SK-N-SH treated with all-trans-retinoic acid at 6 μM for 48 hours (cell line): ENCODE measurements at regions not wholly inside any gene's neighbourhood (a gene's known extent, or its start where the extent isn't known, plus 50 kb on each side); places are given as distances from the start of the nearest gene placed in this dataset.

ENCODE experiments used
- ATAC-seq: fragments of 200-7000 bp; cut with Tn5 transposase; 3 replicates; pipeline ENCODE4 v1.9.1; 2020; ENCODE audit warnings: mild to moderate bottlenecking, moderate library complexity
- BACH2 ChIP-seq: fragments of 250-450 bp; sonication (Bioruptor Pico); IDR thresholded peaks from 2 replicates; pipeline ENCODE4 v1.9.0; 2021; ENCODE audit warnings: mild to moderate bottlenecking, borderline replicate concordance
- CSRNP3 ChIP-seq: fragments of 250-450 bp; sonication (Bioruptor Pico); IDR thresholded peaks from 2 replicates; pipeline ENCODE4 v1.5.1; 2021; ENCODE audit warnings: mild to moderate bottlenecking, moderate library complexity
- GLIS3 ChIP-seq: fragments of 250-450 bp; sonication (Bioruptor Pico); IDR thresholded peaks from 2 replicates; pipeline ENCODE4 v1.5.0; 2020; ENCODE audit warnings: mild to moderate bottlenecking, moderate library complexity
- ISL1 ChIP-seq: fragments of 250-450 bp; sonication (Bioruptor Pico); IDR thresholded peaks from 2 replicates; pipeline ENCODE4 v2.1.2; 2022; ENCODE audit warnings: mild to moderate bottlenecking, moderate library complexity
- OSR1 ChIP-seq: fragments of 250-450 bp; sonication (Bioruptor Pico); IDR thresholded peaks from 2 replicates; pipeline ENCODE4 v1.8.0; 2022; ENCODE audit warnings: moderate library complexity, mild to moderate bottlenecking, inconsistent platforms
- PPARA ChIP-seq: fragments of 250-450 bp; sonication (Bioruptor Pico); IDR thresholded peaks from 2 replicates; pipeline ENCODE4 v1.5.0; 2020; ENCODE audit warnings: mild to moderate bottlenecking, borderline replicate concordance
- RARB ChIP-seq: fragments of 250-450 bp; sonication (Bioruptor Pico); IDR thresholded peaks from 2 replicates; pipeline ENCODE4 v1.8.0; 2021; ENCODE audit warnings: mild to moderate bottlenecking, moderate library complexity
- SNAI2 ChIP-seq: fragments of 250-450 bp; sonication (Bioruptor Pico); IDR thresholded peaks from 2 replicates; pipeline ENCODE4 v1.5.0; 2020; ENCODE audit warnings: mild to moderate bottlenecking, moderate library complexity
- TCF4 ChIP-seq: fragments of 250-450 bp; sonication (Bioruptor Pico); IDR thresholded peaks from 2 replicates; pipeline ENCODE4 v1.8.0; 2021; ENCODE audit warnings: mild to moderate bottlenecking, moderate library complexity, borderline replicate concordance
- TOX ChIP-seq: fragments of 250-450 bp; sonication (Bioruptor Pico); IDR thresholded peaks from 2 replicates; pipeline ENCODE4 v1.8.0; 2021; ENCODE audit warnings: mild to moderate bottlenecking, moderate library complexity, borderline replicate concordance
- TSHZ2 ChIP-seq: fragments of 250-450 bp; sonication (Bioruptor Pico); IDR thresholded peaks from 2 replicates; pipeline ENCODE4 v1.5.0; 2020; ENCODE audit warnings: mild to moderate bottlenecking, moderate library complexity
- ZC3H10 ChIP-seq: fragments of 250-450 bp; sonication (Bioruptor Pico); IDR thresholded peaks from 2 replicates; pipeline ENCODE4 v1.5.1; 2021; ENCODE audit warnings: mild to moderate bottlenecking, moderate library complexity
- ZFP3 ChIP-seq: fragments of 250-450 bp; sonication (Bioruptor Pico); IDR thresholded peaks from 2 replicates; pipeline ENCODE4 v1.5.0; 2020; ENCODE audit warnings: mild to moderate bottlenecking, moderate library complexity
- ZNF70 ChIP-seq: fragments of 450-650 bp; formaldehyde crosslinking; IDR thresholded peaks from 2 replicates; pipeline ENCODE4 v1.5.0; 2020; ENCODE audit warnings: mild to moderate bottlenecking, moderate library complexity
- TF ChIP-seq, protein P1 (sequence below): fragments of 250-450 bp; sonication (Bioruptor Pico); IDR thresholded peaks from 2 replicates; pipeline ENCODE4 v1.8.0; 2021; ENCODE audit warnings: low read depth, mild to moderate bottlenecking, moderate library complexity, borderline replicate concordance
- TF ChIP-seq, protein P2 (sequence below): fragments of 250-450 bp; sonication (Bioruptor Pico); IDR thresholded peaks from 2 replicates; pipeline ENCODE4 v1.5.1; 2020; ENCODE audit warnings: low read depth, mild to moderate bottlenecking, moderate library complexity

DNA sequence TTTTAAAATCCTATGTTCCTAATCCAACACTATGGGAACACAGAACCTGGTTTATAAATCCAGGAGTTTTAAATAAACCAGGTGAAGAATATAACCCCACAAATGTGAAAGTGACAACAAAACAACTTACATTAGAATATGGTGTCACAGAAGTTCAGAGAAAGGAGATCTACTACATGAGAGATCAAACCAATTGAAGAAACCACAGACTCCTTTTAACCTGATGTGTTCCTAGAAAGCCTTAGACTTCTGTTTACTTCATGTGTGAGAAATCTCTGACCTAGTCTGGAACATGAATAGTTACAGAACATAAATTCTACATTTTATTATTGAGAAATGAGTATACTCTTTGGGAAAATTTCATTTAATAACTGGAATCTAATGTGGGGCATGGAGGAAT lies 165.3 kb downstream of the FTCDNL1 start:
- TF ChIP-seq GLIS3 (CRISPR knock-in tag) (no peak), ISL1 (CRISPR knock-in tag) (no peak), TSHZ2 (CRISPR knock-in tag) (no peak), CSRNP3 (CRISPR knock-in tag) (no peak), TOX (CRISPR knock-in tag) (no peak), SNAI2 (CRISPR knock-in tag) (no peak), ZC3H10 (CRISPR knock-in tag) (no peak), PPARA (CRISPR knock-in tag) (no peak), RARB (CRISPR knock-in tag) (no peak), OSR1 (CRISPR knock-in tag) (no peak), ZFP3 (no peak)
- TF ChIP-seq, protein P1, sequence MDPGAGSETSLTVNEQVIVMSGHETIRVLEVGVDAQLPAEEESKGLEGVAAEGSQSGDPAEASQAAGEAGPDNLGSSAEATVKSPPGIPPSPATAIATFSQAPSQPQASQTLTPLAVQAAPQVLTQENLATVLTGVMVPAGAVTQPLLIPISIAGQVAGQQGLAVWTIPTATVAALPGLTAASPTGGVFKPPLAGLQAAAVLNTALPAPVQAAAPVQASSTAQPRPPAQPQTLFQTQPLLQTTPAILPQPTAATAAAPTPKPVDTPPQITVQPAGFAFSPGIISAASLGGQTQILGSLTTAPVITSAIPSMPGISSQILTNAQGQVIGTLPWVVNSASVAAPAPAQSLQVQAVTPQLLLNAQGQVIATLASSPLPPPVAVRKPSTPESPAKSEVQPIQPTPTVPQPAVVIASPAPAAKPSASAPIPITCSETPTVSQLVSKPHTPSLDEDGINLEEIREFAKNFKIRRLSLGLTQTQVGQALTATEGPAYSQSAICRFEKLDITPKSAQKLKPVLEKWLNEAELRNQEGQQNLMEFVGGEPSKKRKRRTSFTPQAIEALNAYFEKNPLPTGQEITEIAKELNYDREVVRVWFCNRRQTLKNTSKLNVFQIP (CRISPR knock-in tag) = no peak
- TF ChIP-seq, protein P2, sequence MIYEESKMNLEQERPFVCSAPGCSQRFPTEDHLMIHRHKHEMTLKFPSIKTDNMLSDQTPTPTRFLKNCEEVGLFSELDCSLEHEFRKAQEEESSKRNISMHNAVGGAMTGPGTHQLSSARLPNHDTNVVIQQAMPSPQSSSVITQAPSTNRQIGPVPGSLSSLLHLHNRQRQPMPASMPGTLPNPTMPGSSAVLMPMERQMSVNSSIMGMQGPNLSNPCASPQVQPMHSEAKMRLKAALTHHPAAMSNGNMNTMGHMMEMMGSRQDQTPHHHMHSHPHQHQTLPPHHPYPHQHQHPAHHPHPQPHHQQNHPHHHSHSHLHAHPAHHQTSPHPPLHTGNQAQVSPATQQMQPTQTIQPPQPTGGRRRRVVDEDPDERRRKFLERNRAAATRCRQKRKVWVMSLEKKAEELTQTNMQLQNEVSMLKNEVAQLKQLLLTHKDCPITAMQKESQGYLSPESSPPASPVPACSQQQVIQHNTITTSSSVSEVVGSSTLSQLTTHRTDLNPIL (CRISPR knock-in tag) = no peak
- ATAC-seq = no peak

DNA sequence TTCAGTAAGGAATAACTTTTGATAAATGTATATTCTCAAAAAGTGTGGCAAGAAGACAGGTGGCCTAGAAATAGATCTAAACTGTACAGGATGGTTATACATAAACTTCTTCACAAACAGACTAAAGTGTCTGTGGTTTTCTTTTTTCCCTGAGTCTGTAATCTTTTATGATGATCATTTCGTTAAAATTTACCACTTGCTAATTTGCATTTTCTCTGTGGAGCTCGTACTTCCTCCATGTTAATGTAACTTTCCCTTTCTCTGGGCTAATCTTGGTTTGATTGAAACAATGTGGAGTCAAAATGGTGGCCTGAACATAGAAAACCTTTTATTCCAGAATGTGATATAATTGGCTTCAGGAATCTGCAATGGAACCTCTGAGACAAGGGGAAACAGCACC lies 166.2 kb downstream of the FTCDNL1 start:
- ATAC-seq = no peak

More for the DNA sequence above, 166.2 kb downstream of the FTCDNL1 start:
- TF ChIP-seq TCF4 (CRISPR knock-in tag) (no peak), SNAI2 (CRISPR knock-in tag) (no peak), ZFP3 (no peak), BACH2 (CRISPR knock-in tag) (no peak), TSHZ2 (CRISPR knock-in tag) (no peak), ZNF70 (CRISPR knock-in tag) (no peak), CSRNP3 (CRISPR knock-in tag) (no peak), OSR1 (CRISPR knock-in tag) (no peak)
- TF ChIP-seq, protein P1 (CRISPR knock-in tag) = no peak
